HepG2 (cell line): ENCODE measurements at regions not wholly inside any gene's neighbourhood (a gene's known extent, or its start where the extent isn't known, plus 50 kb on each side); places are given as distances from the start of the nearest gene placed in this dataset.

Experiments used
- EZH2 ChIP-seq: conservative IDR thresholded peaks from 2 replicates; pipeline ENCODE4 v1.6.1; 2012; ENCODE audit warnings: mild to moderate bottlenecking, low read depth, low read length, moderate library complexity
- HDAC6 ChIP-seq: fragments of 200-600 bp; sonication (generic); IDR thresholded peaks from 2 replicates; pipeline ENCODE4 v1.7.0; 2017; ENCODE audit warnings: mild to moderate bottlenecking, antibody characterized with exemption, low read length, low read depth
- HNRNPL ChIP-seq: fragments of 200-400 bp; formaldehyde crosslinking; IDR thresholded peaks from 2 replicates; pipeline ENCODE4 v1.6.1; 2017; ENCODE audit warnings: mild to moderate bottlenecking, low read depth, low read length
- JUN ChIP-seq: sonication (generic); formaldehyde crosslinking; IDR thresholded peaks from 2 replicates; pipeline ENCODE4 v1.4.0; 2020; ENCODE audit warnings: mild to moderate bottlenecking, missing genetic modification reagents
- TAF1 ChIP-seq: sonication (generic); formaldehyde crosslinking; IDR thresholded peaks from 2 replicates; pipeline ENCODE4 v1.4.0; 2020; ENCODE audit warnings: missing genetic modification reagents
- YY1 ChIP-seq: IDR thresholded peaks from 2 replicates; pipeline ENCODE4 v1.6.1; 2011; ENCODE audit warnings: low read length, low read depth, moderate library complexity, mild to moderate bottlenecking; ENCODE audit not compliant: insufficient read depth, insufficient replicate concordance
- ZFX ChIP-seq: sonication (generic); formaldehyde crosslinking; IDR thresholded peaks from 2 replicates; pipeline ENCODE4 v1.4.0; 2020; ENCODE audit warnings: mild to moderate bottlenecking, low read depth, missing genetic modification reagents, moderate library complexity
- ZMAT5 ChIP-seq: sonication (generic); formaldehyde crosslinking; IDR thresholded peaks from 2 replicates; pipeline ENCODE4 v1.5.0; 2020; ENCODE audit warnings: mild to moderate bottlenecking, low read depth, missing genetic modification reagents, borderline replicate concordance
- TF ChIP-seq, protein P1 (sequence below): sonication (generic); formaldehyde crosslinking; IDR thresholded peaks from 2 replicates; pipeline ENCODE4 v1.5.0; 2020; ENCODE audit warnings: mild to moderate bottlenecking, missing genetic modification reagents, moderate library complexity

DNA sequence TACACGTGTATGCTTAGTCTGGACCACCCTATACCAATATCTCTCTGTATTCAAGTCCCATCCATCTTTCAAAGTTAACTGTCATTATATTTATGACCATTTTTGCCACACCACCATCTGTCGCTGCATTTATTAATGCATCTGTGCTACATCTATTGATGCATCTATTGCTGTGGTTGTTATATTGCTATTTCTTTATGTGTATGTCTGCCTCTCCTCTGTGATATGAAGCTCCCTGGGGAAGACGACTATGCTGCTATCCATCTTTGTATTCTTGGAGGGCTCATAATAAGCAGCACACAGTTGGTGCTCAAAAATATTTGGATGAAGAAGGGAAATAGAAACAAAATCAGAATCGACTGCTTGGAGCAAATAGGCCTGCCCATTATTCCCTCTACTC is 357.6 kb downstream of the RPS29 start:
- TF ChIP-seq JUN (no peak), YY1 (no peak), TAF1 (CRISPR knock-in tag) (no peak), HDAC6 (no peak), ZMAT5 (no peak), EZH2 (no peak), ZFX (no peak), HNRNPL (no peak)
- TF ChIP-seq, protein P1, sequence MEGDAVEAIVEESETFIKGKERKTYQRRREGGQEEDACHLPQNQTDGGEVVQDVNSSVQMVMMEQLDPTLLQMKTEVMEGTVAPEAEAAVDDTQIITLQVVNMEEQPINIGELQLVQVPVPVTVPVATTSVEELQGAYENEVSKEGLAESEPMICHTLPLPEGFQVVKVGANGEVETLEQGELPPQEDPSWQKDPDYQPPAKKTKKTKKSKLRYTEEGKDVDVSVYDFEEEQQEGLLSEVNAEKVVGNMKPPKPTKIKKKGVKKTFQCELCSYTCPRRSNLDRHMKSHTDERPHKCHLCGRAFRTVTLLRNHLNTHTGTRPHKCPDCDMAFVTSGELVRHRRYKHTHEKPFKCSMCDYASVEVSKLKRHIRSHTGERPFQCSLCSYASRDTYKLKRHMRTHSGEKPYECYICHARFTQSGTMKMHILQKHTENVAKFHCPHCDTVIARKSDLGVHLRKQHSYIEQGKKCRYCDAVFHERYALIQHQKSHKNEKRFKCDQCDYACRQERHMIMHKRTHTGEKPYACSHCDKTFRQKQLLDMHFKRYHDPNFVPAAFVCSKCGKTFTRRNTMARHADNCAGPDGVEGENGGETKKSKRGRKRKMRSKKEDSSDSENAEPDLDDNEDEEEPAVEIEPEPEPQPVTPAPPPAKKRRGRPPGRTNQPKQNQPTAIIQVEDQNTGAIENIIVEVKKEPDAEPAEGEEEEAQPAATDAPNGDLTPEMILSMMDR (CRISPR knock-in tag) = no peak
